Breast epithelium (tissue), 4 donors: ENCODE measurements at regions not wholly inside any gene's neighbourhood (a gene's known extent, or its start where the extent isn't known, plus 50 kb on each side); places are given as distances from the start of the nearest gene placed in this dataset.
A peak's percentile ranks its signal among the peaks of the same experiment; 100 is the strongest.

ENCODE experiments used
- DNase-seq, 2 donors: peaks; one replicate each; pipeline ENCODE4 v3.0.0-alpha.2; 2019; ENCODE audit warnings: low spot score in 2 of 2
- H3K27ac ChIP-seq, 2 donors: fragments of 200-600 bp; sonication (generic) in 1 of 2; one replicate each; pipeline ENCODE4 v1.5.1; 2016 to 2019; ENCODE audit warnings: mild to moderate bottlenecking in 1 of 2
- H3K27me3 ChIP-seq, 2 donors: fragments of 200-600 bp; sonication (generic) in 1 of 2; one replicate each; pipeline versions ENCODE4 v1.5.1 to v1.6.0; 2017 to 2019; ENCODE audit warnings: control low read depth in 1 of 2, mild to moderate bottlenecking in 1 of 2
- H3K36me3 ChIP-seq: fragments of 200-600 bp; one replicate; pipeline ENCODE4 v1.5.1; 2019
- H3K4me1 ChIP-seq, 2 donors: fragments of 200-600 bp; sonication (generic); one replicate each; pipeline ENCODE4 v1.5.1; 2016 to 2019; ENCODE audit warnings: control low read depth in 1 of 2
- H3K4me3 ChIP-seq, 3 donors: fragments of 200-600 bp; sonication (generic); 1 replicate in 2 of 3; 2 replicates in 1 of 3; pipeline ENCODE4 v1.5.1; 2016 to 2019; ENCODE audit warnings: mild to moderate bottlenecking in 3 of 3, moderate library complexity in 2 of 3
- H3K9me3 ChIP-seq, 2 donors: fragments of 200-600 bp; sonication (generic) in 1 of 2; one replicate each; pipeline ENCODE4 v1.5.1; 2016 to 2019; ENCODE audit warnings: control low read depth in 1 of 2
- POLR2A ChIP-seq: fragments of 450-650 bp; IDR thresholded peaks from one replicate; pipeline ENCODE4 v1.6.1; 2016; ENCODE audit warnings: antibody characterized with exemption, mild to moderate bottlenecking, moderate library complexity
- POLR2AphosphoS5 ChIP-seq, 3 donors: sonication (generic); formaldehyde crosslinking; IDR thresholded peaks; one replicate each; pipeline ENCODE4 v1.6.1; 2017; ENCODE audit warnings: antibody characterized with exemption in 3 of 3
- intact Hi-C: fragments of 100-400 bp; cut with DNase I; formaldehyde crosslinking; loops from one replicate; pipeline ENCODE4 v1.15.1; 2023; ENCODE audit warnings: low total_unique reads
- TF ChIP-seq, protein P1 (sequence below), 3 donors: fragments of 450-650 bp; IDR thresholded peaks; one replicate each; pipeline ENCODE4 v1.5.1; 2016 to 2017; ENCODE audit warnings: antibody characterized with exemption in 3 of 3, mild to moderate bottlenecking in 3 of 3, moderate library complexity in 3 of 3

GRCh38 chr7:117972606-117973005 is 99.4 kb upstream of the CTTNBP2 start:
- intact Hi-C loops: no loop called here
- Histone ChIP-seq H3K27me3 (no peaks in the 10 kb centered on the region), H3K4me1 (no peaks in the 10 kb centered on the region), H3K4me3 (no peak overlapping the region), H3K9me3 (no peaks in the 10 kb centered on the region), H3K27ac (peak overlapping the region in 1 of 2 donors; percentile 57), H3K36me3 (no peaks in the 10 kb centered on the region)
- peak in 1 of 2 donors; percentile 22 for DNase-seq
- peak in 1 of 3 donors; percentile 23 for TF ChIP-seq POLR2AphosphoS5 (IDR thresholded peaks at IDR 0.05)
- no peak for TF ChIP-seq POLR2A
- TF ChIP-seq, protein P1, sequence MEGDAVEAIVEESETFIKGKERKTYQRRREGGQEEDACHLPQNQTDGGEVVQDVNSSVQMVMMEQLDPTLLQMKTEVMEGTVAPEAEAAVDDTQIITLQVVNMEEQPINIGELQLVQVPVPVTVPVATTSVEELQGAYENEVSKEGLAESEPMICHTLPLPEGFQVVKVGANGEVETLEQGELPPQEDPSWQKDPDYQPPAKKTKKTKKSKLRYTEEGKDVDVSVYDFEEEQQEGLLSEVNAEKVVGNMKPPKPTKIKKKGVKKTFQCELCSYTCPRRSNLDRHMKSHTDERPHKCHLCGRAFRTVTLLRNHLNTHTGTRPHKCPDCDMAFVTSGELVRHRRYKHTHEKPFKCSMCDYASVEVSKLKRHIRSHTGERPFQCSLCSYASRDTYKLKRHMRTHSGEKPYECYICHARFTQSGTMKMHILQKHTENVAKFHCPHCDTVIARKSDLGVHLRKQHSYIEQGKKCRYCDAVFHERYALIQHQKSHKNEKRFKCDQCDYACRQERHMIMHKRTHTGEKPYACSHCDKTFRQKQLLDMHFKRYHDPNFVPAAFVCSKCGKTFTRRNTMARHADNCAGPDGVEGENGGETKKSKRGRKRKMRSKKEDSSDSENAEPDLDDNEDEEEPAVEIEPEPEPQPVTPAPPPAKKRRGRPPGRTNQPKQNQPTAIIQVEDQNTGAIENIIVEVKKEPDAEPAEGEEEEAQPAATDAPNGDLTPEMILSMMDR (IDR thresholded peaks at IDR 0.05): no peak

GRCh38 chr7:117973975-117974374 is 100.7 kb upstream of the CTTNBP2 start:
- Histone ChIP-seq H3K27me3 (no peaks in the 10 kb centered on the region), H3K9me3 (no peaks in the 10 kb centered on the region), H3K27ac (no peak overlapping the region), H3K4me1 (no peaks in the 10 kb centered on the region), H3K36me3 (no peaks in the 10 kb centered on the region), H3K4me3 (no peak overlapping the region)
- intact Hi-C loops: no loop called here
- TF ChIP-seq POLR2AphosphoS5 (IDR thresholded peaks at IDR 0.05) (no peak), POLR2A (no peak)
- TF ChIP-seq, protein P1 (IDR thresholded peaks at IDR 0.05): no peak
- DNase-seq: no peak

DNA sequence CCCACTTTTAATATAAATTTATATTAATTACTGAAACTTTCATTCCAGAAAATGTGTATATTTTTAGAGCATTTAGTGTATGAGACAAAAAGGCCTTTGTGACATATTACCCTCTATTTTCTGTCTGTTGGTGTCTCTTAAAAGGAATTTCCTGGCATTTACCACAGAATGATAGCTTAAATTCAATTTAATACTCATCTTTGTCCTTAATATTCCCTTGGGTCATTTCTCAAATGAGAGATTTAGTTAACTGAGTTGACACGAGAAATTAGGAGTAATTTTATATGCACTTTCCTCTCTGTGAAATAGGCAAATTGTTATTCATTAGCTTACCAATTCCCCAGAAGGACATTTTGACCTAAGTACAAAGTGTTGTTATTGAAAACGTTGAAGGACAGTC is 101.7 kb upstream of the CTTNBP2 start:
- intact Hi-C loops: no loop called here
- H3K4me1 ChIP-seq: no peaks in the 10 kb centered on the region
- H3K27me3 ChIP-seq: no peaks in the 10 kb centered on the region
- H3K27ac ChIP-seq: no peak overlapping the region
- TF ChIP-seq POLR2A (no peak), POLR2AphosphoS5 (IDR thresholded peaks at IDR 0.05) (no peak)
- TF ChIP-seq, protein P1 (IDR thresholded peaks at IDR 0.05): no peak
- H3K36me3 ChIP-seq: no peaks in the 10 kb centered on the region
- H3K9me3 ChIP-seq: no peaks in the 10 kb centered on the region
- no peak overlapping the region for H3K4me3 ChIP-seq
- no peak for DNase-seq

GRCh38 chr7:117975476-117975875 is 102.2 kb upstream of the CTTNBP2 start:
- intact Hi-C loops: no loop called here
- Histone ChIP-seq H3K36me3 (no peaks in the 10 kb centered on the region), H3K9me3 (no peaks in the 10 kb centered on the region), H3K4me1 (no peaks in the 10 kb centered on the region), H3K27ac (no peak overlapping the region), H3K4me3 (no peak overlapping the region), H3K27me3 (no peaks in the 10 kb centered on the region)
- TF ChIP-seq, protein P1 (IDR thresholded peaks at IDR 0.05): no peak
- TF ChIP-seq POLR2A (no peak), POLR2AphosphoS5 (IDR thresholded peaks at IDR 0.05) (no peak)
- DNase-seq: no peak

GRCh38 chr7:117979954-117980497 is 106.8 kb upstream of the CTTNBP2 start:
- H3K27me3 ChIP-seq: no peaks in the 10 kb centered on the region
- no peaks in the 10 kb centered on the region for H3K4me1 ChIP-seq
- no peaks in the 10 kb centered on the region for H3K36me3 ChIP-seq
- no peak for TF ChIP-seq POLR2A
- TF ChIP-seq, protein P1 (IDR thresholded peaks at IDR 0.05): no peak
- H3K27ac ChIP-seq: no peak overlapping the region
- H3K9me3 ChIP-seq: no peaks in the 10 kb centered on the region
- intact Hi-C loops: no loop called here
- H3K4me3 ChIP-seq: no peak overlapping the region
- DNase-seq: no peak
